Heart left ventricle (tissue), 16 donors: ENCODE measurements at regions not wholly inside any gene's neighbourhood (a gene's known extent, or its start where the extent isn't known, plus 50 kb on each side); places are given as distances from the start of the nearest gene placed in this dataset.

ENCODE experiments used
- ATAC-seq, 4 donors: fragments of 200-7000 bp; cut with Tn5 transposase; one replicate each; pipeline ENCODE4 v1.9.1; 2020 to 2022; ENCODE audit warnings: moderate library complexity in 4 of 4, mild to moderate bottlenecking in 3 of 4, moderate number of reproducible peaks in 1 of 4
- DNase-seq, 5 donors: peaks; one replicate each; pipeline ENCODE4 v3.0.0-alpha.2; 2020
- H3K27ac ChIP-seq, 12 donors: fragments of 200-600 bp; sonication (generic) in 4 of 12; one replicate each; pipeline versions ENCODE4 v1.5.0 to v1.8.0; 2016 to 2022; ENCODE audit warnings: mild to moderate bottlenecking in 2 of 12
- H3K27me3 ChIP-seq, 9 donors: fragments of 200-600 bp; sonication (generic) in 2 of 9; one replicate each; pipeline versions ENCODE4 v1.5.1 to v1.8.0; 2016 to 2022; ENCODE audit warnings: mild to moderate bottlenecking in 3 of 9
- H3K36me3 ChIP-seq, 9 donors: fragments of 200-600 bp; sonication (generic) in 2 of 9; one replicate each; pipeline versions ENCODE4 v1.5.0 to v1.8.0; 2018 to 2022; ENCODE audit warnings: mild to moderate bottlenecking in 2 of 9
- H3K4me1 ChIP-seq, 12 donors: fragments of 200-600 bp; sonication (generic) in 4 of 12; one replicate each; pipeline versions ENCODE4 v1.5.0 to v1.8.0; 2016 to 2022; ENCODE audit warnings: mild to moderate bottlenecking in 3 of 12
- H3K4me3 ChIP-seq, 12 donors: fragments of 200-600 bp; sonication (generic) in 4 of 12; one replicate each; pipeline versions ENCODE4 v1.5.0 to v1.8.0; 2017 to 2022; ENCODE audit warnings: mild to moderate bottlenecking in 9 of 12, moderate library complexity in 4 of 12
- H3K9me3 ChIP-seq, 12 donors: fragments of 200-600 bp; sonication (generic) in 4 of 12; one replicate each; pipeline versions ENCODE4 v1.5.0 to v1.8.0; 2016 to 2022; ENCODE audit warnings: mild to moderate bottlenecking in 1 of 12
- CTCF ChIP-seq, 12 donors: fragments of 200-600 bp; sonication (generic) in 4 of 12; IDR thresholded peaks; one replicate each; pipeline versions ENCODE4 v1.5.0 to v1.8.0; 2018 to 2022; ENCODE audit warnings: antibody characterized with exemption in 12 of 12, mild to moderate bottlenecking in 5 of 12
- POLR2A ChIP-seq, 2 donors: fragments of 450-650 bp; IDR thresholded peaks; one replicate each; pipeline ENCODE4 v1.6.1; 2017; ENCODE audit warnings: antibody characterized with exemption in 2 of 2, mild to moderate bottlenecking in 2 of 2, moderate library complexity in 2 of 2
- WGBS, 4 donors: extraction: QIAGEN DNeasy Blood & Tissue Kit in 2 of 4; methylation state at CpG; one replicate each; pipeline versions ENCODE4 v1.1.5 to v1.1.7; 2013 to 2018; 5-methylcytosine and 5-hydroxymethylcytosine counted together
- intact Hi-C, 10 donors: fragments of 100-400 bp; cut with DNase I; formaldehyde crosslinking; loops; one replicate each; pipeline versions ENCODE4 v1.11.1 to v1.14.2; 2022
- donor health status: ischemic (EF 13 %, LVEDD 7.1; RV severe dilation, severe dysfunction).
- donor health status: healthy with polysubstance abuse.
- donor health status: DM: no; HTN: yes; CAD: no.
- donor health status: DM: no; HTN: no; CAD: no.
- donor health status: ischemic (EF 25% LVEDD 6.9; RV normal size, moderate dysfunction).
- donor health status: ischemic (EF 25% LVEDD 5.7; RV mildly dilated, moderate dysfunction).
- donor health status: healthy.
- donor health status: DM: yes; HTN: yes; CAD: no.
- donor health status: ischemic (EF 35%, LVEDD 5.7; RV mildly dilated, moderate dysfunction).
- donor health status: nonischemic (EF 11% LVEDD 7.7; RV severe dilation, severe dysfunction).
- donor health status: DM: yes; HTN: yes; CAD: no.
- donor health status: PGD.
- donor health status: ischemic (EF 29% LVEDD 5.4; RV normal size, mild dysfunction).
- donor health status: nonischemic (EF 23%, LVEDD 6.1; RV moderate dilation, normal function).

DNA sequence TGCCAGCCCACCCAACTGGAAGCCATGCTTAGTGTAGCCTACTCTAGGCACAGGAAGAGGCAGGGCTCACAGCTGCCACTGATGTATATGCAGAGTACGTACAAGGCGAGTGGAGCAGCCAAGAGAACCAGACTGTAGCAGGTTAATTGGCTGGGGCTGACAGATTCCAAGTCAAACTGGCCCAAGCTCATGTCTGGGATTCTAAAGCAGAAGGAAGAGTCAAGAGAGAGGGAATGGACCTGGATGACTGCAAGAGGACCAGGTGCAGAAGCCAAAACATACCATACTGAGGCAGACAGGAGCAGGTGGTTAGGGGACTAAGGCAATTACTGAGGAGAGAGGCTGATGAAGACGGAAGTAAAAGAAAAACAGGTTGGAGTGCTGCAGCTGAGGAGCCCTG, 51.3 kb upstream of the LRRN2 start:
- peak in 1 of 5 donors; percentile 1 for DNase-seq
- H3K27me3 ChIP-seq, result peaks cover 0 to 65% (median 18%) of the 10 kb centered on the region in 9 donors

DNA sequence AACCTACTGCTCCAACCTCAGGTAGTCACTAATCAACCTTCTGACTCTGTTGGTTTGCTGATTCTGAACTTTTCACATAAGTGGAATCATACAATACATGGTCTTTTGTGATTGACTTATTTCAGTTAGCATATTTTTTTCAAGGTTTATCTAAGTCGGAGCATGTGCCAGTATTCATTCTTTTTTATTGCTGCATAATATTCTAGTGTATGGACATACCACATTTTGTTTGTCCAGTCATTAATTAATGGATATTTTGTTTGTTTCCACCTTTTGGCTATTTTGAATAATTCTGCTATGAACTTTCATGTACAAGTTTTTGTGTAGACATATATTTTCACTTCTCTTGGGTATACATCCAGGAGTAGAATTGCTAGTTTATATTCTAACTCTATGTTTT, 53.0 kb upstream of the LRRN2 start:
- DNase-seq (no peak), ATAC-seq (no peak)
- Histone ChIP-seq H3K27me3 (peaks cover 0 to 68% (median 14%) of the 10 kb centered on the region in 9 donors), H3K36me3 (no peaks in the 10 kb centered on the region), H3K4me3 (no peak overlapping the region), H3K9me3 (peaks cover 0 to 30% (median 14%) of the 10 kb centered on the region in 12 donors), H3K27ac (no peak overlapping the region), H3K4me1 (no peaks in the 10 kb centered on the region)
- WGBS, 4 donors, result 83 to 94% (median 92%) methylated on average over 1 of the region's 1 CpG
- TF ChIP-seq CTCF (IDR thresholded peaks at IDR 0.05) (no peak), POLR2A (IDR thresholded peaks at IDR 0.05) (no peak)
- intact Hi-C loops, result no loop called here

More for the DNA sequence above, 51.3 kb upstream of the LRRN2 start:
- Histone ChIP-seq H3K4me1 (no peaks in the 10 kb centered on the region), H3K4me3 (no peak overlapping the region), H3K27ac (no peak overlapping the region), H3K9me3 (peaks cover 0 to 30% (median 14%) of the 10 kb centered on the region in 12 donors), H3K36me3 (no peaks in the 10 kb centered on the region)
- no peak for ATAC-seq
- TF ChIP-seq CTCF (IDR thresholded peaks at IDR 0.05), result no peak
- no peak for TF ChIP-seq POLR2A (IDR thresholded peaks at IDR 0.05)
- WGBS, 4 donors, result 68 to 76% (median 70%) methylated on average over 3 of the region's 3 CpGs
- intact Hi-C loops, result no loop called here

DNA sequence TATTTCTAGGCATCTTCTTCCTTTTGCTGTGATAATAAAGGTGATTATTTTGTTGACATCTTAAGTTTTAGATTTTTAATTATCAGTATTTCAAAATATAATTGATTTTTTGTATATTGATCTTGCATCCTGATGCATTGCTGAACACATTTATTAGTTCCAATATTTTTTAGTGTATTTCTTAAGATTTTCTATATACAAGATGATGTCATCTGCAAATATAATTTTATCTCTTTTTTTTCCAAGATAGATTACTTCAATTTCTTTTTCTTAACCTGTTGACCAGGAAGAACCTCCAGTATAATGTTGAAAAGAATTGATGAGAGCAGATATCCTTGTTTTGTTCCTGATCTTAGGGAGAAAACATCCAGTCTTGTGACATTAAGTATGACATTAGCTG, 54.8 kb upstream of the LRRN2 start:
- no peak for ATAC-seq
- H3K4me1 ChIP-seq, result no peaks in the 10 kb centered on the region
- no peak for DNase-seq
- peaks cover 0 to 63% (median 14%) of the 10 kb centered on the region in 9 donors for H3K27me3 ChIP-seq
- no peak overlapping the region for H3K27ac ChIP-seq
- peaks cover 0 to 30% (median 14%) of the 10 kb centered on the region in 12 donors for H3K9me3 ChIP-seq
- H3K4me3 ChIP-seq, result no peak overlapping the region
- intact Hi-C loops, result no loop called here
- H3K36me3 ChIP-seq, result no peaks in the 10 kb centered on the region
- TF ChIP-seq CTCF (IDR thresholded peaks at IDR 0.05) (no peak), POLR2A (IDR thresholded peaks at IDR 0.05) (no peak)

- ATAC-seq (no peak), DNase-seq (no peak)
- TF ChIP-seq CTCF (IDR thresholded peaks at IDR 0.05) (no peak), POLR2A (IDR thresholded peaks at IDR 0.05) (no peak)
- no peaks in the 10 kb centered on the region for H3K4me1 ChIP-seq
- no peak overlapping the region for H3K4me3 ChIP-seq
- no peaks in the 10 kb centered on the region for H3K36me3 ChIP-seq
- peaks cover 0 to 52% (median 10%) of the 10 kb centered on the region in 9 donors for H3K27me3 ChIP-seq
- 74 to 81% (median 79%) methylated on average over 1 of the region's 1 CpG for WGBS, 4 donors
- H3K27ac ChIP-seq, result no peak overlapping the region
- intact Hi-C loops, result no loop called here
- H3K9me3 ChIP-seq, result peaks cover 0 to 30% (median 14%) of the 10 kb centered on the region in 12 donors
These were observed 55.9 kb upstream of the LRRN2 start for GRCh38 chr1:204741440-204741839.
